IPS DF 19.7 (cell line): ENCODE measurements at regions not wholly inside any gene's neighbourhood (a gene's known extent, or its start where the extent isn't known, plus 50 kb on each side); places are given as distances from the start of the nearest gene placed in this dataset.

Source experiments
- DNase-seq: peaks from one replicate; pipeline ENCODE4 v3.0.0-alpha.2; 2013; ENCODE audit warnings: low read depth, low spot score

DNA sequence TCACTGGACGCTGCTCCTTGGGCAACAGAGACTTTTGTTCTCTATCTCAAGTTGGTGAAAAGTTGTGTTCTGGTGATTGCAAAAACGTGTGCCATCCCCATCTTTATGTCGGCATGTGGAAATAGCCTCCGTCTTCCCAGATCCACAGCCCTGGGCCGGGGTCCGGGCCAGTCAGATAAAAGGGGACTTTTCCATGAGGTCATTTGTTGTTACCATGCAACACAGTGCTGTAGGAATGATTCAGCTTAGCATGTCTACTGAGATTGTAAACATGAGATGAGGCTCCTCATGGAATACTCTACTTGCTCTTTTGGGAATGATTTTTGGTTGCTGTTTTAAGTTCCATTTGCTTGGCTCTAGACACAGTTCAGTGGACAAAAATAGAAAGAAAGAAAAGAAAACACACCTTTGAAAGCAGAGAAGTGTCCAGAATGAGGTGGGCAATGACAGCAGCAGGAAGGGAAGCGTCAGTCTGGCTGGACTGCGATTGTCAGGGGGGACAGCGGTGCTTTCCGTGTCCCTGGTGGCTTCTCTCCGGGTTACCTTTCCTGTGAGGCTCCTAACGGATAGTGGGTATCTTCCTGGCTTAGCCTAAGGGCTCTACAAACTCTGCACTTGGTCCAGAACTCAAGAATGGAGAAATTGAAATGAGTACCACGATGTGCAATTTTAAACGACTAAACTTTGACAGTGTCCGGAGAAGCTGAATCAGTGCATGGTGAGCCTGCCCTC lies 91.6 kb downstream of the TEX29 start:
- DNase-seq = no peak

DNA sequence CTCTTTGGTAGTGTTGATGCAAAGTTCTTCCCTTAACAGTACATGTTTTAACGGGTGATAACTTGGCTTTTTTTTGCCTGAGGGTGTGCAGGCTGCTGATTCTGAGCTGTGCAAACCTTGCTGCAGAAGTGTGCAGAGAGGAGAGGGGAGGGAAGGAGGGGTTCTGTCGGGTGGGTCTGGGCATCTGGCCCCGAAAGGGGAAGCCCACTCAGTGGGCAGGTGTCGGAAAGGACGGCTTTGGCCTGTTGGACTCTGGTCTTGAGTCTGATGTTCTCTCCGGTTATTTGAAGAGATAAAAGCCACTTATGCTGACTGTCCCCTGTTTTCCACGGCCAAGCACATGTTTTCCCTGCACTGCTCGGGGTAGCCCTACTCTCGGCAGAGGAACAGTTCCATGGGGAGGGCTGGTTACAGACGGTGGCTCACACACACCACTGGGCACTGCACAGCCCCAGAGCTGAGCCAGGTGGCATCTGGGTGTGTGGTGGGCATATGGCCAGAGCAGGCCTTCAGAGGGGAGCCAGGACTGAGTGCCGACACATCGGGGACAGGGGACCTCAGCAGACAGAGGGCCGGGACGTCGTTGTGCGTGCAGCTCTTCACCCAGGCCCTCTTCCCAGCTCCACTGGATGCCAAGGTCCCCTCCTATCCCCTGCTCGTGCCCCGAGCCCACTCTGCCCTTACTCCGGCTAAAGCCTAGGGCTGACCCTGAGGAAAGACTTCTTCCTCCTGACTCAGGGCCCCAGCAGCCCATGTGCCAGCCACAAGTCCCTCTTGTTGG lies 93.2 kb downstream of the TEX29 start:
- no peak for DNase-seq

DNA sequence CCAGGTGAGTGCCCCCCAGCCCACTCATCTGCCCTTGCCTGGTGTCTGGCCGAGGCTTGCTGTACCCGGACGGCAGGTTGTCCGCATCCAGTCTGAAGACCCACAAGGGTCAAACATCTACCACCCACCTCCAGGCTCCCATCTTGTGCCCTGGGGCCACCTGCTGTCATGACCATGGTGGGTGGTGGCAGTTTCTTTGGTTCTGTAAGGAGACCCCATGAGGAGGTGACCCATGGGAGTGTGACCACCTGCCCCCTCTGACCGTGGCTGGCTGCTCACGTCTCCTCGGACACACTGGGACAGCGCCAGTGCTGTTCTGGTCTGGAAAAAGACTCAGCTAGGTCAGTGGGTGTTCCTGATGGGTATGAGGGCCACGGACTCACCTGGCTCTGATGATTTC lies 93.9 kb downstream of the TEX29 start:
- no peak for DNase-seq

DNA sequence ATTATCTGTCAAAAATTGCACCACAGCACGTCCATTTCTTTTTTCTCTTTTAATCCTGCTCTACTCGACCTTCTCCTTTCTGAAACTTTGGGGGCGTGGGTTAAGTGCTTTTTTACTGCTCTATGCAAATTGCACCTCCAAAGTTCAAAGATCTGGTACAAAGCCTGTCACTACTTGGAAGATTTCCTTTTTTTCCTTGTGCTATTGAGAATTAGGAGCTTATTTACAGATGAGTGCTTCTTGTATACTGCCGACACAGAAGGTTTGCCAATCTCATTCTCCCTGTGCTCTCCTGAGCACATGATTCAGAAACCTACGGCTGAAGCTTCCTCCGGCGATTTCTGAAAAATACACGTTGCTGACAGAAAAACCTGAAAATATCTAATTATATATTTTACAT lies 94.8 kb downstream of the TEX29 start:
- no peak for DNase-seq

DNA sequence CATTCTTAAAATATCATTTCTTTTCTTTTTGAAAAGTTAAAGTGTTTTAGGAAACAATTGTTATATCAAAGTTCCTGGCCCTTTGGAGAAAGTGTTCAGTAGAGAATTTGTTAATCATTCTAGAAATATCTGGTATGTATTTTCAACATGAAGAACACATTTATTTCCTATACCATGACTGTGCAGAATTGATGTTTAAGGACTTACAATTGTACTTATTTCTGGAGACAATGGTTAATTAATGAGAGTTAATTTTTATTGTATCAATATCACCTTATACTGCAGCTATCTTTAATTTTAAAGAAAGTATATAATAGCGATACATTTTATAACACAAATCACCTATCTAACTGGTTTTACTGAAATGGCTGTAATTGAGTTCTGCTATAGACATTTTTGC lies 95.3 kb downstream of the TEX29 start:
- DNase-seq = no peak

DNA sequence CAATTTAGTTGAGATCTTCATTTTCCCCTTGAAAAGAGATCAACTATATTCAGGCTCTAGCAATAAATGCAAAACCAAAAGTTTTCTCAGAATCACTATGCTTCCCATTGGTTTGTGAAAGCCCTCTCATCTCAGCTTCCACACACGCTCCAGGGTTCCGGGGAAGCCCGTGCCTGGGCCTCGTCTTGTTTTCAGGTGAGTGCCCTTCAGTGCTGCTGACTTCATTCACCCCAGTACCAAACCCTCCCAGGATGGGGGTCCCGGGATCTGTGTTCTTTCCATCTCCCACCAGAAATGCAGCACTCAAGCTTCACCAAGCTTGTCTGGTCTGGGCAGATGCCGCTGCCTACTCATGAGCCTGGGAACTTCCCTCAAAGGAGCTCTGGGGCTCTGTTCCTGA lies 97.7 kb downstream of the TEX29 start:
- DNase-seq = no peak

DNA sequence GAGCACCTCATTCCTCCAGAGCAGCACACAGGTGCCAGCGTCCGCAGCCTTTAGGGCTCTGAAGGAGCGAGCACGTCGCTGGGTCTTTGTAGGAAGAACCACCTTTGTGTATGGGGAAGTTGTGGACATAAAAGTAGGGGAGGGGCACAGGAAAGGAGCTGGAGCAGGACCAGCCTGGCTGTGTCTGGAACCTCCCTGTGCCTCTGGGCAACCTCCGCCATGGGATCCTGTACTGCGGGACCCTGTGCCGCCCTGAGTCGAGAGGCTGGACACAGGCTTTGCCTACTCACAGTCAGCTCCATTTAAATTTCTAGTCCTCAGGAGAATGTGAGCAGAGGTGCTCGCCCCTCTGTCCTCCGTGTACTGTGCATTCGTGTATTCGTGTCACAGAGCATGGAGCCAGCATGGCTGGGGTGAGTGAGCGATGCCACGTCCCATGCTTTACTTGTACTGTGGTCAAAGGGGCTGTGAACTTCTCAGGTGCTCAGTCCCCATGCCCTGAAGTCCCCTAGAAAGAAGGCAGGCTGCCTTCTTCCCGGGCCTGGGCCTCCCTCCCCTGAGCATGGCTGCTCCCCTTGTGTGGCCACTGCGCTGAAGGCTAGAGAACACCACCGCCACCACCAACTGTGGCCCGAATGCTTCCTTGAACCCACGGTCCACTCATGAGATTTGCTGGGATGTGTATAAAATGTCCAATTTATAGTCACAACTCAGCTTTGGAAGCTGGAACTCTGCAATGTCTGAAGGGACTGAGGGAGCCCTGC lies 99.9 kb downstream of the TEX29 start:
- DNase-seq = no peak

DNA sequence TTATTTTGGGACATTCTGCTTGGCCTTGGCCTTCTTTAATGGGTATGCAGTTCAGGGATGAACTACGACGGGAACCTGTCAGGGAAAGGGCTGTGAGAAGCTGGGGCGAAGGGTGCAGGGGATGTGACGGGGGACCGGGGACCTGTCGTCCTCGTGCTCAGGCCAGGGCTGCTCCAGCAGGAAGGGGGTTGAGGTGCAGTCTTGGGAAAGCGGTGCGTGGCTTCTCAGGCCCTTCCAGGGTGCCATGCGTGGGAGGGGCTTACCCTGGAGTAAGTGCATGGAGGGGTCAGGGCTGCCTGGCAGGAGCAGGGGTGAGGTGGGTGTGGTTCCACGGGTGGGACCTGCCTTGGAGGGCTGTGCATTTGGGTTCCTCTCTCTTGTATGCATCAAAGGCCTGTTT lies 100.8 kb downstream of the TEX29 start:
- DNase-seq = no peak

DNA sequence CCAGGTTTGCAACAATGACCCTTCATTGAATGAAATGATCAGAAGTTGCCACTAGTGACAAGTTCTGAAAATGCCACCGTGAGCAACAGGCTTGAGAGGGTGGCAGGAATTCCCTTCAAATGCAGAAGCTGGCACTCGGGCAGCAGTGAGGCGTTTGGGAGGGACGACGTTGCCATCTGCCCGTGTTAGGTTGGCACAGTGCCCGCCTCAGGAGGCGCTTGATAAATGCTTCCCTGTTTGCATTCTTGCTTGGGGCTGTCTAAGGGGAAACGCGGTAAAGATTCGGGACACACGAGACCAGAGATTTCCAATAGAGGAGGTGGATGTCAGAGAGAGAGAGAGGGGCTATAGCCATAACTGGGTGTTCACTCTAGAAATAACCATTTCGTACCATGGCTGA lies 101.9 kb downstream of the TEX29 start:
- DNase-seq = no peak

DNA sequence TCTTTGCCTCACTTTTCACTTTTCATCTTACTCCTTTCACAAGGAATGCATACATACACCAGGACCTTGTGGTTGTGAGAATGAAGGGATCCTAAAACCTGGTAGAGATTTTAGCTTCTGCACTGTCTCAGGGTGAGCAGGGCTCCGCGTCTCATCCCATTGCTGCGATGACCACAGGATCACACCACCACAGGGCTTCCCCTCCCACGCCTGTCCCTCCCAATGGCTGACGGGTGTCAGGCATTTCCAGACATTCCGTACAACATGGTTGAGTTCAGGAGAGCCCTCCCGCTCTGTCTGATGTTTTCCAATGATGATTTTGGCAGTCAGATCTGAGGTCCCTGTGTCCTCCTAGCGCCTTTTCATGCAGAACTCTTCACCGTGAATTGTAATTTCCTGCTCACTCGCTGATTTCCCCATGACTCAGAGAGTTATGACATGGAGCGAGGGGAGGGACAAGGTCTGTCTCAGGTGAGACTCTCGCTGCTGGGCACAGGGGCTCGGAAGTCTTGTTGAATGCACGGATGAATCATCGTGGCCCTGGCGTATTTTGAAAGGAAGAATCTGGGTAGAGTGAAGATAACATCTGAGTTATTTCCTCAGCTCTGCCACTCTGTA lies 102.8 kb downstream of the TEX29 start:
- DNase-seq = no peak

DNA sequence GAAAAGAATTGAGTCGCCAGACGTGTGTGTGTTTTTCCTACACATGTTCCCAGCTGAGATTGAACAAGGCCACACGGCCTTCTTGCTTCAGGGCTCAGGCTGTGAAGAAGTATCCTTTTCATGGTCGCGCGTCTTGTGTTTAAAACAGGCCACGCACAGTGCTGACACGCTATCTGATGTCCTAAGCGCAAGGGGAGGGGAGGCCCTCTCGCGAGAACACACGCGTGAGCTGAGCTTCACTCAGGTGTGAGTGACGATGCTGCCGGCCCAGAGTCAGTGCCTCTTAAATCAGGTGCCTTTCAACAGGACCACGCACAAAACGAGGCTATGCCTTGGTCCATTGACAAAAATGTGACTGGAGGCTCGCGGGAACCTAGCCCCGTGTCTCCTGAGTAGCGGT lies 103.7 kb downstream of the TEX29 start:
- no peak for DNase-seq

DNA sequence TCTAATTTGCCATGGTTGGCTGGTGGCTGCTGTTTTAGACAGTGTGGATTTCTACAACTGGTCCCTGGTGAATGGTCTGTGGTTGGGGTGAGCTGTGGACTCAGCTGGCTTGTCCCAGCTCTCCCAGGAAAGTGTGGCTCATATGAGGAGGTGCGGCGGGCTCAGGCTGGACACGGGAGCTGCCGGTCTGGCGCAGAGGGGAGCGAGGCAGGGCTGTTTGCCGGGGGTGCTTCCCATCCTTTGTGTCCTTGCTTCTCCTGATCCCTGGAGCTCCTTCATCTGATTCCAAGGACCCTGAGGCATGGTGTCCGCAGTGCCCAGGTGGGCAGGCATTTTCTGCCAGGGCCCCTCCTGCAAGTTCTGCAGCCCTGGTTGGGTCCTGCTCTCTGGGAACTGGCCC lies 104.9 kb downstream of the TEX29 start:
- DNase-seq = no peak

DNA sequence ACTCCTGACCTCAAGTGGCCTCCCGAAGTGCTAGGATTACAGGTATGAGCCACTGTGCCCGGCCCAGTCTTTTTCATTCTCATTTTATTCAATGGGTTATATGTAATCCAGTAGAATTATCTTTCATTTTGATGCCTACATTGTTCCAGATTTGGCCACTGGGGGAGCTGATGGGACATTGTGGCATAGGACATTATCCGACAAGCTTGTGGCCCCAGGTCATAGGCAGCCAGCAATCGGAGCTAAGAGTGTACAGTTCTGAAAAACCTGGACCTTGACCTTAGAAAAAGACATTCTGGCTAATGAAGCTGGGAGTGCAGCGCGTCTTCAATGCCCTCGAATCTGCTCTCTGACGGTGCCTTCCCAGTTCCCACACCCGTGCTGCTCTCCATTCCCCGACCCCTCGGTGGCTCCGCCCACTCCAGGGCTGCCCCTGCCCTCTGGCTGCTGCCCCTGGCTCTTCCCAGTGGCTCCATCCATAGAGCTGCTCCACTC lies 108.7 kb downstream of the TEX29 start:
- DNase-seq = peak; percentile 30

DNA sequence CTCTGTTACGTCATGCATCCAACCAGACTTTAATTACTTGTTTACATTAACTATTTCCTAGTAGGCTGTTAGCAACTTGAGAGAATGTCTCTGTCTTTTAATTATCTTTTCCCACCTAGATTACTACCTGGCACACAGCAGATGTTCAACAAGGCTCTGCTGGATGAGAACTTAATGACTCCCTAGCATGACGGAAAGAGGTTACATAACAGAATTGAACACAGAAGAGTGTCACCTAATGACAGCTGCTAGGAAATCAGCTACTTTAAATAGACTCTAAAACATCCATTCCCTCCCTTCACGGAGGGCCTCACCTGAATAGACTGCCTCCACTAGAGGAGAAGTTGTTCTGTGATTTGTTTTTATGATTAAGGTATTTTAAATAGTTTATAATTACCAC lies 110.8 kb downstream of the TEX29 start:
- DNase-seq = no peak

DNA sequence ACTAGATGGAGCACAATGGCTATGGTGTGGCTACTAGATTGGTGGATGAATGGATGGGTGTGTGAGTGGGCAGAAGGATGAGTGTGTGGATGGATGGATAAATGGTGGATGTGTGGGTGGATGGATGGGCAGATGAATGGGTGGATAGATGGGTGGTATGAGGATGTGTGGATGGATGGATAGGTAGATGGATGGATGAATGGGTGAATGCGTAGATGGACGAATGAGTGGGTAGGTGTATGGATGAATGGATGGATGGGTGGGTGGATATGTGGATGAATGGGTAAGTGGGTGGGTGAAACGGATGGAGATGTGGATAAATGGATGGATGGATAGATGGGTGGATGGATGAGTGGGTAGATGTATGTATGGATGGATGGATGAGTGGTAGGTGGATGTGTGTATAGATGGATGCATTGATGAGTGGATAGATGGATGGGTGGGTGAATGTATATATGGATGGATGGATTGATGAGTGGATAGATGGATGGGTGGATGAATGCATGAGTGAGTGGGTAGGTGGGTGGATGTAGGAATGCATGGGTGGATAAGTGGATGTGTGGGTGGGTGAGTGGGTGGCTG lies 114.2 kb downstream of the TEX29 start:
- no peak for DNase-seq

DNA sequence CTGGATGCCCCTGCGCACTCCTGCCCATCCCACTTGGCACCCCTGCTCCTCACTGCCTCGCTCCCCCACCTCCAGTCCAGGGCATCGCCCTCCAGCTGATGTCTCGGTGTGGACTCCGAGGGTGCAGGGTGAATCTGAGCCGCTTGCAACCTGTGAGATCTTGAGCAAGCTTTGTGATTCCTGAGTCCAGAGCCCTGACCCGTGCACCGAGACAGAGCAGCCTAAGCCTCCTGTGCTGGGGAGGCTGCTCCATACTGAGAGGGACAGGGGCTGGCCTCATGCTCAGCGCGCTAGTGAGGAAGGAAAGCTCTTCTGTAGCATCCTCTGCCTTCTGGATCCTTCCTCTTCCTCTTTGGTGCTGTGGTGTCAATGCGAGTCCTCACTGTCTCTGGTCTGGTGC lies 116.0 kb downstream of the TEX29 start:
- DNase-seq = no peak

DNA sequence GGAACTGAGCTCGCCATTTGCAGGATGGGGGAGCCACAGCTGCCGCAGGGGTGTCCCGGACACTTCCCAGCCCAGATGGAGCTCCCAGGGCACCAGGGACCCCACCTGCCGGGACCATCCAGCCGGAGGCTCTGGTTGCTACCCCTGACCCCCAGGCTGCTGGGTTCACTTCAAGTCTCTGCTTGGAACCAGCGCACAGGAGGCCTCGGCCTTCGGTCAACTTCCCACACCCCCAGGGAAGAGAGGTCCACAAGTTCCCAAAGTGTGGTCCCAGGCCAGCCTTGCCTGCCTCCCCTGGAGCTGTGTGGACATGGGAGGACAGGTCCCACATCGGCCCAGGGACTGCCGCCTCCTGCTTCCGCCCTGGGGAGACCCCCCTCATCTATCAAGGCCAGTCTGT lies 117.0 kb downstream of the TEX29 start:
- DNase-seq = no peak

DNA sequence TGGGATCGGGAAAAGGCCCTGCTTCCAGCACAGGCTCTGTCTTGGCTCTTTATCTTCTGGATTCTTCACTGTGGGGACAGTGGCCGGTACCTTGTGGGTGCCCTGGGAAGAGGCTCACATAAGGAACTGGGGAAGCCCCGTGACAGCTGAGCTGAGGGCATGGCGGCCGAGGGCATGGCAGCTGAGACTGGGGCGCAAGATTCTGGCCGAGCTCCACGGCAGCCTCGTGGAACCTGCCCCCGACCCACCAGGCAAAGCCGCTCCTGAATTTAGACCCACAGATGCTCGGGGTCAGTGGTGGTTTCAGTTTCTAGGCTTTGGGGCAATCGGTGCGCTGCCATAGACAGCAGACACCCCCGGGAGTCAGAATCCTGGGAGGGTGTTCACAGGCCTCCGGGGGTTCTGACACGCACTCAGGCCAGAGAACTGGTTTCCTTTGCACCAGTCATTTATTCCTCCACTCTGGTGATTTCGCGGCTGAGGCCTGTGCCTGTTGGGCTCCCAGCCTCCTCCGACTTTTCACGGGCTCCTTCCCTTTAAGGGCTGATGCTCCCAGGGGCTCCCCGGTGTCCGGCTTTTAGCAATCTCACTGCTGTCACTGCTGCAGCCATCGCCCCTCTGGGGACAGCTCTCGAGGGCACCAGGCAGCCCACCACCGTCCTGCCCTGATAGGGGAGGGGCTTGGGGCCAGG lies 117.6 kb downstream of the TEX29 start:
- no peak for DNase-seq

DNA sequence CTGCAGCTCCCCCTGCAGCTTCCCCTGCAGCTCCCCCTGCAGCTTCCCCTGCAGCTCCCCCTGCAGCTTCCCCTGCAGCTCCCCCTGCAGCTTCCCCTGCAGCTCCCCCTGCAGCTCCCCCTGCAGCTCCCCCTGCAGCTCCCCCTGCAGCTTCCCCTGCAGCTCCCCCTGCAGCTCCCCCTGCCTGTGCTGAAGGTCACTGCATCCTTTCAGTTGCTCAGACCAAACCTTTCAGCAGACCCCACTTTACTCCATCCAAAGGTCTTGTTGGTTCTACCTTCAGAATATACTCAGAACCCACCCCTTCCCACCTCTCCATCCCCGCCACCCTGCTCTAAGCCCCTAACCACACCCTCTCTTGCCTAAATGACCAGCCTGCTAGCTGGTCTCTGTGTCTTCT lies 120.0 kb downstream of the TEX29 start:
- peak; percentile 5 for DNase-seq

DNA sequence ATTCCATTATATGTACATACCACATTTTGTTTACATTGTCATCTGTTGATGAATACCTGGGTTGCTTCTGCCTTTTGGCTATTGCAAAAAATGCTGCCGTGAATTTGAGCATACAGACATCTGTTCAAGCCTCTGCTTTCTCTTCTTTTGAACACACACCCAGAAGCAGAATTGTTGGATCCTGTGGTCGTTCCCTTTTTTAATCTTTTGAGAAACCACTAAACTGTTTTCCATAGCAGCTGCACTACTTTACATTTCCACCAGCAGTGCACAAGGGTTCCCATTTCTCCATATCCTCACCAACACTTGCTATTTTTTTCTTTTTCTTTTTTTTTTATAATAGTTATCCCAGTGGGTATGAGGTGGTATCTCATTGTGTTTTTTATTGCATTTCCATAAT lies 123.5 kb downstream of the TEX29 start:
- DNase-seq = no peak

DNA sequence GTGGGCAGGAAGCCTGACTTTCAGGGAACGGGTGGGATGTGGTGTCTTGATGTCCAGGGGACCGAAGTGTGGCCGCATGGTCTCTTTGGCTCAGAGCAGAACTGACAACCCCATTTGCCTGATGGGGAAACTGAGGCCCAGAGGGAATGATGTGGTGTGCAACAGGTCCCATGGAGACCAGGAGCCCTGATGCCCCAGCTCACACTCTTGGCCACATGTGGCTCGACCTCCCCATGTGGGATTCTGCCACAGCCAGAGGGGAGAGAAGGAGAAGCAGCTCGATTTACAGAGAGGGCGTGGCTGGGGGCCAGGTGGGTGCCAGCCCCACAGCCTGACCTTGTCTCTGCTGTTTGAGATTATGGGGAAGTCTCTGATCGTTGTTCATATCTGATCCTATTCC lies 128.1 kb downstream of the TEX29 start:
- DNase-seq = no peak
